HepG2 (cell line): ENCODE measurements at regions not wholly inside any gene's neighbourhood (a gene's known extent, or its start where the extent isn't known, plus 50 kb on each side); places are given as distances from the start of the nearest gene placed in this dataset.

Experiments used
- AHR ChIP-seq: IDR thresholded peaks from 2 replicates; pipeline ENCODE4 v1.6.1; 2018; ENCODE audit warnings: missing genetic modification reagents, missing compliant biosample characterization
- ATRX ChIP-seq: sonication (generic); formaldehyde crosslinking; IDR thresholded peaks from 2 replicates; pipeline ENCODE4 v1.4.0; 2020; ENCODE audit warnings: missing genetic modification reagents, borderline replicate concordance
- HDAC2 ChIP-seq: sonication (generic); formaldehyde crosslinking; IDR thresholded peaks from 2 replicates; pipeline ENCODE4 v1.4.0; 2020; ENCODE audit warnings: missing genetic modification reagents
- HMGA1 ChIP-seq: sonication (generic); formaldehyde crosslinking; conservative IDR thresholded peaks from 2 replicates; pipeline ENCODE4 v1.4.0; 2020; ENCODE audit warnings: missing genetic modification reagents
- MAFK ChIP-seq, 2 experiments: IDR thresholded peaks in 1 of 2; conservative IDR thresholded peaks in 1 of 2; 2 replicates each; pipeline ENCODE4 v1.6.1; 2011; ENCODE audit warnings: improper control_type of control experiment in 2 of 2, low read length in 2 of 2
- MED8 ChIP-seq: sonication (generic); formaldehyde crosslinking; IDR thresholded peaks from 2 replicates; pipeline ENCODE4 v1.8.1; 2023; ENCODE audit warnings: mild to moderate bottlenecking, missing genetic modification reagents; ENCODE audit not compliant: insufficient replicate concordance
- MTF2 ChIP-seq: sonication (generic); formaldehyde crosslinking; IDR thresholded peaks from 2 replicates; pipeline ENCODE4 v1.5.0; 2020; ENCODE audit warnings: missing genetic modification reagents, borderline replicate concordance
- PTBP1 ChIP-seq: fragments of 200-400 bp; formaldehyde crosslinking; IDR thresholded peaks from 2 replicates; pipeline ENCODE4 v1.6.1; 2018; ENCODE audit warnings: low read length, low read depth; ENCODE audit not compliant: poor library complexity, severe bottlenecking
- SRF ChIP-seq: IDR thresholded peaks from 2 replicates; pipeline ENCODE4 v1.6.1; 2011; ENCODE audit warnings: mild to moderate bottlenecking, low read depth, low read length, moderate library complexity
- ZC3H13 ChIP-seq: sonication (generic); formaldehyde crosslinking; IDR thresholded peaks from 2 replicates; pipeline ENCODE4 v1.8.1; 2023; ENCODE audit warnings: mild to moderate bottlenecking, missing genetic modification reagents, moderate library complexity
- ZC3H4 ChIP-seq: sonication (generic); formaldehyde crosslinking; IDR thresholded peaks from 2 replicates; pipeline ENCODE4 v1.4.0; 2020; ENCODE audit warnings: missing genetic modification reagents, borderline replicate concordance
- ZNF136 ChIP-seq: sonication (generic); formaldehyde crosslinking; IDR thresholded peaks from 2 replicates; pipeline ENCODE4 v1.8.1; 2022; ENCODE audit warnings: low read depth, mild to moderate bottlenecking, moderate library complexity, missing genetic modification reagents
- ZNF33A ChIP-seq: sonication (generic); formaldehyde crosslinking; IDR thresholded peaks from 2 replicates; pipeline ENCODE4 v1.5.1; 2020; ENCODE audit warnings: missing genetic modification reagents, mild to moderate bottlenecking, moderate library complexity, borderline replicate concordance
- ZNF598 ChIP-seq: sonication (generic); formaldehyde crosslinking; IDR thresholded peaks from 2 replicates; pipeline ENCODE4 v1.5.1; 2020; ENCODE audit warnings: mild to moderate bottlenecking, missing genetic modification reagents, borderline replicate concordance
- ZNF737 ChIP-seq: sonication (generic); formaldehyde crosslinking; IDR thresholded peaks from 2 replicates; pipeline ENCODE4 v1.5.0; 2020; ENCODE audit warnings: missing genetic modification reagents, mild to moderate bottlenecking, borderline replicate concordance
- ZNF839 ChIP-seq: sonication (generic); formaldehyde crosslinking; IDR thresholded peaks from 2 replicates; pipeline ENCODE4 v1.4.0; 2020; ENCODE audit warnings: missing genetic modification reagents, mild to moderate bottlenecking, borderline replicate concordance
- TF ChIP-seq, protein P1 (sequence below): sonication (generic); formaldehyde crosslinking; IDR thresholded peaks from 2 replicates; pipeline ENCODE4 v1.5.1; 2020; ENCODE audit warnings: mild to moderate bottlenecking, missing genetic modification reagents, borderline replicate concordance
- TF ChIP-seq, protein P2 (sequence below): sonication (generic); formaldehyde crosslinking; IDR thresholded peaks from 2 replicates; pipeline ENCODE4 v1.5.0; 2020; ENCODE audit warnings: mild to moderate bottlenecking, missing genetic modification reagents
- TF ChIP-seq, protein P3 (sequence below): sonication (generic); formaldehyde crosslinking; IDR thresholded peaks from 2 replicates; pipeline ENCODE4 v1.5.0; 2020; ENCODE audit warnings: missing genetic modification reagents

DNA sequence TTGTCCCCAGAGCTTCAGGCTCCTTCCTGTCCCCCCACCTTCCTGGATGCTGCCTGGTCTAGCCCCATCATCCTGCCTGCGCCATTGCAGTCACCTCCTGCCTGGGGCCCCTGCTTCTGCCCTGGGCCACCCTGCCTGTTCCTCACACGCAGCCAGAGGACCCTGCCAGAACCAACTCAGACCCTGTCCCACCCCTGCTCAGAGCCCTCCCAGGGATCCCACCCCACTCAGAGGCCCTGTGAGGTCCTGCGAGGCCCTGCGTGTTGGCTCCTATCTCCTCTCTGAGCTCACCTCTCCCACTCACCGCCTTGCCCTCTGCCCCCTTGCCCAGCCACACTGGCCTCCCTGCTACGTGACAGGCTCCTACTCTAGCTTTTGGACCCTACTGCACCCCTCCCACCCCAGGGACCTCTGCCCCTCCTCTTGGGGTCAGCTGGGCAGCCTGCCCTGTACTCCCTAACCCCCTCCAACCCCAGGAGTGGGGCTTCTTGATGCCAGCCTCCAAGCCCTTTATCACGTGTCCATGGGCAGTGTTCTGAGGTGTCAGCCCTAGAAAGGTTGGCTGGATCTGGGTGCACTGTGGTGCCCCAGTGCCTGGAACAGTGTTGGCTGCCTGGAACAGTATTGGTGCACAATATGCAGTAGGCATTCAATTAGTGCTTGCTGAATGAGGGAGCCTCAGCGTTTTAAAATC lies 68.3 kb downstream of the CEBPB start (continued):
- TF ChIP-seq, protein P1, sequence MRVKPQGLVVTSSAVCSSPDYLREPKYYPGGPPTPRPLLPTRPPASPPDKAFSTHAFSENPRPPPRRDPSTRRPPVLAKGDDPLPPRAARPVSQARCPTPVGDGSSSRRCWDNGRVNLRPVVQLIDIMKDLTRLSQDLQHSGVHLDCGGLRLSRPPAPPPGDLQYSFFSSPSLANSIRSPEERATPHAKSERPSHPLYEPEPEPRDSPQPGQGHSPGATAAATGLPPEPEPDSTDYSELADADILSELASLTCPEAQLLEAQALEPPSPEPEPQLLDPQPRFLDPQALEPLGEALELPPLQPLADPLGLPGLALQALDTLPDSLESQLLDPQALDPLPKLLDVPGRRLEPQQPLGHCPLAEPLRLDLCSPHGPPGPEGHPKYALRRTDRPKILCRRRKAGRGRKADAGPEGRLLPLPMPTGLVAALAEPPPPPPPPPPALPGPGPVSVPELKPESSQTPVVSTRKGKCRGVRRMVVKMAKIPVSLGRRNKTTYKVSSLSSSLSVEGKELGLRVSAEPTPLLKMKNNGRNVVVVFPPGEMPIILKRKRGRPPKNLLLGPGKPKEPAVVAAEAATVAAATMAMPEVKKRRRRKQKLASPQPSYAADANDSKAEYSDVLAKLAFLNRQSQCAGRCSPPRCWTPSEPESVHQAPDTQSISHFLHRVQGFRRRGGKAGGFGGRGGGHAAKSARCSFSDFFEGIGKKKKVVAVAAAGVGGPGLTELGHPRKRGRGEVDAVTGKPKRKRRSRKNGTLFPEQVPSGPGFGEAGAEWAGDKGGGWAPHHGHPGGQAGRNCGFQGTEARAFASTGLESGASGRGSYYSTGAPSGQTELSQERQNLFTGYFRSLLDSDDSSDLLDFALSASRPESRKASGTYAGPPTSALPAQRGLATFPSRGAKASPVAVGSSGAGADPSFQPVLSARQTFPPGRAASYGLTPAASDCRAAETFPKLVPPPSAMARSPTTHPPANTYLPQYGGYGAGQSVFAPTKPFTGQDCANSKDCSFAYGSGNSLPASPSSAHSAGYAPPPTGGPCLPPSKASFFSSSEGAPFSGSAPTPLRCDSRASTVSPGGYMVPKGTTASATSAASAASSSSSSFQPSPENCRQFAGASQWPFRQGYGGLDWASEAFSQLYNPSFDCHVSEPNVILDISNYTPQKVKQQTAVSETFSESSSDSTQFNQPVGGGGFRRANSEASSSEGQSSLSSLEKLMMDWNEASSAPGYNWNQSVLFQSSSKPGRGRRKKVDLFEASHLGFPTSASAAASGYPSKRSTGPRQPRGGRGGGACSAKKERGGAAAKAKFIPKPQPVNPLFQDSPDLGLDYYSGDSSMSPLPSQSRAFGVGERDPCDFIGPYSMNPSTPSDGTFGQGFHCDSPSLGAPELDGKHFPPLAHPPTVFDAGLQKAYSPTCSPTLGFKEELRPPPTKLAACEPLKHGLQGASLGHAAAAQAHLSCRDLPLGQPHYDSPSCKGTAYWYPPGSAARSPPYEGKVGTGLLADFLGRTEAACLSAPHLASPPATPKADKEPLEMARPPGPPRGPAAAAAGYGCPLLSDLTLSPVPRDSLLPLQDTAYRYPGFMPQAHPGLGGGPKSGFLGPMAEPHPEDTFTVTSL (CRISPR knock-in tag): no peak
- TF ChIP-seq HDAC2 (CRISPR knock-in tag) (peak; percentile 58; the same call in 1 of the 2 replicates), ZC3H13 (CRISPR knock-in tag) (no peak), ZNF33A (no peak), HMGA1 (CRISPR knock-in tag) (no peak), ZC3H4 (CRISPR knock-in tag) (no peak), SRF (no peak), AHR (CRISPR knock-in tag) (no peak), ZNF737 (CRISPR knock-in tag) (no peak), PTBP1 (peak; percentile 59), MAFK (conservative IDR thresholded peaks at IDR 0.05 in 1 of 2, IDR thresholded peaks at IDR 0.05 in 1 of 2; ENCODE audit: low read length in 2 of 2) (no peak), MED8 (CRISPR knock-in tag) (no peak), ZNF598 (no peak), MTF2 (no peak), ZNF136 (no peak), ZNF839 (CRISPR knock-in tag) (peak; percentile 59; the same call in 1 of the 2 replicates), ATRX (no peak)
- TF ChIP-seq, protein P2, sequence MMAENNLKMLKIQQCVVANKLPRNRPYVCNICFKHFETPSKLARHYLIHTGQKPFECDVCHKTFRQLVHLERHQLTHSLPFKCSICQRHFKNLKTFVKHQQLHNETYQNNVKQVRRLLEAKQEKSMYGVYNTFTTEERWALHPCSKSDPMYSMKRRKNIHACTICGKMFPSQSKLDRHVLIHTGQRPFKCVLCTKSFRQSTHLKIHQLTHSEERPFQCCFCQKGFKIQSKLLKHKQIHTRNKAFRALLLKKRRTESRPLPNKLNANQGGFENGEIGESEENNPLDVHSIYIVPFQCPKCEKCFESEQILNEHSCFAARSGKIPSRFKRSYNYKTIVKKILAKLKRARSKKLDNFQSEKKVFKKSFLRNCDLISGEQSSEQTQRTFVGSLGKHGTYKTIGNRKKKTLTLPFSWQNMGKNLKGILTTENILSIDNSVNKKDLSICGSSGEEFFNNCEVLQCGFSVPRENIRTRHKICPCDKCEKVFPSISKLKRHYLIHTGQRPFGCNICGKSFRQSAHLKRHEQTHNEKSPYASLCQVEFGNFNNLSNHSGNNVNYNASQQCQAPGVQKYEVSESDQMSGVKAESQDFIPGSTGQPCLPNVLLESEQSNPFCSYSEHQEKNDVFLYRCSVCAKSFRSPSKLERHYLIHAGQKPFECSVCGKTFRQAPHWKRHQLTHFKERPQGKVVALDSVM (CRISPR knock-in tag): no peak
- TF ChIP-seq, protein P3, sequence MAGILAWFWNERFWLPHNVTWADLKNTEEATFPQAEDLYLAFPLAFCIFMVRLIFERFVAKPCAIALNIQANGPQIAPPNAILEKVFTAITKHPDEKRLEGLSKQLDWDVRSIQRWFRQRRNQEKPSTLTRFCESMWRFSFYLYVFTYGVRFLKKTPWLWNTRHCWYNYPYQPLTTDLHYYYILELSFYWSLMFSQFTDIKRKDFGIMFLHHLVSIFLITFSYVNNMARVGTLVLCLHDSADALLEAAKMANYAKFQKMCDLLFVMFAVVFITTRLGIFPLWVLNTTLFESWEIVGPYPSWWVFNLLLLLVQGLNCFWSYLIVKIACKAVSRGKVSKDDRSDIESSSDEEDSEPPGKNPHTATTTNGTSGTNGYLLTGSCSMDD (CRISPR knock-in tag): no peak
